ENCODE measurements at regions not wholly inside any gene's neighbourhood (a gene's known extent, or its start where the extent isn't known, plus 50 kb on each side); places are given as distances from the start of the nearest gene placed in this dataset.

GRCh38 chr5:58246461-58246944, 213.4 kb downstream of the PLK2 start:
- no peak overlapping the region for H3K4me3 ChIP-seq (ENCODE audit: low read depth, low read length)

GRCh38 chr5:58245476-58245840, 214.4 kb downstream of the PLK2 start:
- H3K27me3 ChIP-seq (ENCODE audit: control insufficient read depth, insufficient read depth, low read length), result no peaks in the 10 kb centered on the region
- H3K4me3 ChIP-seq (ENCODE audit: low read depth, low read length), result no peak overlapping the region
- TF ChIP-seq CTCF (IDR thresholded peaks at IDR 0.05; ENCODE audit: insufficient read depth, low read length, poor library complexity, severe bottlenecking), result no peak
- no peak for DNase-seq (ENCODE audit: low read depth)
- H3K36me3 ChIP-seq (ENCODE audit: control insufficient read depth, insufficient read depth, low read length), result no peaks in the 10 kb centered on the region

More at GRCh38 chr5:58246461-58246944, 213.4 kb downstream of the PLK2 start:
- Histone ChIP-seq H3K27me3 (ENCODE audit: control insufficient read depth, insufficient read depth, low read length) (no peaks in the 10 kb centered on the region), H3K36me3 (ENCODE audit: control insufficient read depth, insufficient read depth, low read length) (no peaks in the 10 kb centered on the region)
- no peak for DNase-seq (ENCODE audit: low read depth)
- TF ChIP-seq CTCF (IDR thresholded peaks at IDR 0.05; ENCODE audit: insufficient read depth, low read length, poor library complexity, severe bottlenecking), result no peak

GRCh38 chr5:58244819-58245475, 214.9 kb downstream of the PLK2 start:
- no peak for TF ChIP-seq CTCF (IDR thresholded peaks at IDR 0.05; ENCODE audit: insufficient read depth, low read length, poor library complexity, severe bottlenecking)
- Histone ChIP-seq H3K36me3 (ENCODE audit: control insufficient read depth, insufficient read depth, low read length) (no peaks in the 10 kb centered on the region), H3K4me3 (ENCODE audit: low read depth, low read length) (no peak overlapping the region), H3K27me3 (ENCODE audit: control insufficient read depth, insufficient read depth, low read length) (no peaks in the 10 kb centered on the region)
- DNase-seq (ENCODE audit: low read depth), result no peak

- Histone ChIP-seq H3K4me3 (ENCODE audit: low read depth, low read length) (no peak overlapping the region), H3K27me3 (ENCODE audit: control insufficient read depth, insufficient read depth, low read length) (no peaks in the 10 kb centered on the region), H3K36me3 (ENCODE audit: control insufficient read depth, insufficient read depth, low read length) (no peaks in the 10 kb centered on the region)
- DNase-seq (ENCODE audit: low read depth), result peak; percentile 19
- TF ChIP-seq CTCF (IDR thresholded peaks at IDR 0.05; ENCODE audit: insufficient read depth, low read length, poor library complexity, severe bottlenecking), result no peak
Measured at GRCh38 chr5:58241389-58241788, 218.5 kb downstream of the PLK2 start.

- DNase-seq (ENCODE audit: low read depth), result peak; percentile 23
- no peaks in the 10 kb centered on the region for H3K36me3 ChIP-seq (ENCODE audit: control insufficient read depth, insufficient read depth, low read length)
- H3K27me3 ChIP-seq (ENCODE audit: control insufficient read depth, insufficient read depth, low read length), result no peaks in the 10 kb centered on the region
- no peak for TF ChIP-seq CTCF (IDR thresholded peaks at IDR 0.05; ENCODE audit: insufficient read depth, low read length, poor library complexity, severe bottlenecking)
- no peak overlapping the region for H3K4me3 ChIP-seq (ENCODE audit: low read depth, low read length)
Measured at GRCh38 chr5:58240322-58240721, 219.6 kb downstream of the PLK2 start.

GRCh38 chr5:58239731-58240130, 220.2 kb downstream of the PLK2 start:
- no peak for TF ChIP-seq CTCF (IDR thresholded peaks at IDR 0.05; ENCODE audit: insufficient read depth, low read length, poor library complexity, severe bottlenecking)
- no peak for DNase-seq (ENCODE audit: low read depth)
- Histone ChIP-seq H3K27me3 (ENCODE audit: control insufficient read depth, insufficient read depth, low read length) (no peaks in the 10 kb centered on the region), H3K4me3 (ENCODE audit: low read depth, low read length) (no peak overlapping the region), H3K36me3 (ENCODE audit: control insufficient read depth, insufficient read depth, low read length) (no peaks in the 10 kb centered on the region)
